Esophagus (tissue), 2 donors: ENCODE measurements at regions not wholly inside any gene's neighbourhood (a gene's known extent, or its start where the extent isn't known, plus 50 kb on each side); places are given as distances from the start of the nearest gene placed in this dataset.
"Not testable (repeated sequence)": the region's sequence is repeated elsewhere in the genome, so short reads cannot be mapped to it uniquely, and the experiment has no call there.

Experiments
- H3K27ac ChIP-seq, 2 donors: one replicate each; pipeline ENCODE4 v1.5.1; 2013; ENCODE audit warnings: low read depth in 2 of 2, mild to moderate bottlenecking in 2 of 2, inconsistent platforms in 1 of 2, low read length in 1 of 2, moderate library complexity in 1 of 2
- H3K27me3 ChIP-seq, 2 donors: one replicate each; pipeline ENCODE4 v1.6.1; 2013; ENCODE audit warnings: low read length in 2 of 2, control low read depth in 1 of 2, mild to moderate bottlenecking in 1 of 2; ENCODE audit not compliant: insufficient read depth in 2 of 2, control insufficient read depth in 1 of 2
- H3K36me3 ChIP-seq, 2 donors: one replicate each; pipeline ENCODE4 v1.6.1; 2013; ENCODE audit warnings: low read length in 1 of 2; ENCODE audit not compliant: control insufficient read depth in 2 of 2, insufficient read depth in 2 of 2
- H3K4me1 ChIP-seq, 2 donors: one replicate each; pipeline ENCODE4 v1.6.1; 2013; ENCODE audit warnings: low read length in 1 of 2; ENCODE audit not compliant: control insufficient read depth in 2 of 2, insufficient read depth in 2 of 2
- H3K4me3 ChIP-seq, 2 donors: one replicate each; pipeline ENCODE4 v1.5.1; 2013; ENCODE audit warnings: low read length in 2 of 2, mild to moderate bottlenecking in 2 of 2, low read depth in 1 of 2, moderate library complexity in 1 of 2
- H3K9me3 ChIP-seq, 2 donors: one replicate each; pipeline ENCODE4 v1.6.1; 2013; ENCODE audit warnings: mild to moderate bottlenecking in 2 of 2, low read depth in 1 of 2, low read length in 1 of 2, moderate library complexity in 1 of 2; ENCODE audit not compliant: control insufficient read depth in 2 of 2, insufficient read depth in 1 of 2
- WGBS, 2 donors: extraction: QIAGEN DNeasy Blood & Tissue Kit; methylation state at CpG; one replicate each; pipeline ENCODE4 v1.1.7; 2013; 5-methylcytosine and 5-hydroxymethylcytosine counted together
- donor health status: healthy with polysubstance abuse.
- donor health status: Bipolar disorder and iron deficiency.

- Histone ChIP-seq H3K4me3 (no peak overlapping the region), H3K27ac (no peak overlapping the region), H3K9me3 (peaks cover 0 to 2% of the 10 kb centered on the region in 2 donors), H3K36me3 (no peaks in the 10 kb centered on the region), H3K27me3 (no peaks in the 10 kb centered on the region), H3K4me1 (no peaks in the 10 kb centered on the region)
- 77 to 87% methylated on average over 2 of the region's 2 CpGs for WGBS, 2 donors
Measured at GRCh38 chr1:222390181-222390580, 157.7 kb downstream of the HHIPL2 start.

GRCh38 chr1:222387007-222387814 is 160.7 kb downstream of the HHIPL2 start:
- no peak overlapping the region for H3K4me3 ChIP-seq
- H3K36me3 ChIP-seq: no peaks in the 10 kb centered on the region
- WGBS, 2 donors: 84% methylated on average over 8 of the region's 8 CpGs

GRCh38 chr1:222385955-222386354 is 161.9 kb downstream of the HHIPL2 start:
- Histone ChIP-seq H3K36me3 (no peaks in the 10 kb centered on the region), H3K9me3 (peaks cover 0 to 2% of the 10 kb centered on the region in 2 donors), H3K4me1 (no peaks in the 10 kb centered on the region), H3K27me3 (no peaks in the 10 kb centered on the region), H3K27ac (no peak overlapping the region), H3K4me3 (no peak overlapping the region)
- WGBS, 2 donors: 65 to 72% methylated on average over 1 of the region's 1 CpG

More at GRCh38 chr1:222387007-222387814, 160.7 kb downstream of the HHIPL2 start:
- Histone ChIP-seq H3K4me1 (no peaks in the 10 kb centered on the region), H3K27me3 (no peaks in the 10 kb centered on the region), H3K9me3 (peaks cover 0 to 2% of the 10 kb centered on the region in 2 donors), H3K27ac (no peak overlapping the region)

- H3K4me1 ChIP-seq: no peaks in the 10 kb centered on the region
- no peaks in the 10 kb centered on the region for H3K27me3 ChIP-seq
- no peak overlapping the region for H3K27ac ChIP-seq
- H3K4me3 ChIP-seq: no peak overlapping the region
- H3K36me3 ChIP-seq: no peaks in the 10 kb centered on the region
- H3K9me3 ChIP-seq: peaks cover 0 to 2% of the 10 kb centered on the region in 2 donors
Measured at GRCh38 chr1:222385262-222385661, 162.6 kb downstream of the HHIPL2 start.

GRCh38 chr1:222384531-222384930 is 163.4 kb downstream of the HHIPL2 start:
- peaks cover 0 to 2% of the 10 kb centered on the region in 2 donors for H3K9me3 ChIP-seq

GRCh38 chr1:222382171-222382570 is 165.7 kb downstream of the HHIPL2 start:
- WGBS, 2 donors: 62 to 68% methylated on average over 3 of the region's 3 CpGs
- Histone ChIP-seq H3K4me1 (no peaks in the 10 kb centered on the region), H3K4me3 (no peak overlapping the region), H3K27me3 (peaks cover 0 to 2% of the 10 kb centered on the region in 2 donors), H3K9me3 (no peaks in the 10 kb centered on the region), H3K36me3 (no peaks in the 10 kb centered on the region), H3K27ac (no peak overlapping the region)

More at GRCh38 chr1:222384531-222384930, 163.4 kb downstream of the HHIPL2 start:
- Histone ChIP-seq H3K27ac (no peak overlapping the region), H3K4me3 (no peak overlapping the region), H3K36me3 (no peaks in the 10 kb centered on the region), H3K4me1 (no peaks in the 10 kb centered on the region), H3K27me3 (no peaks in the 10 kb centered on the region)

GRCh38 chr1:222377428-222378088 is 170.3 kb downstream of the HHIPL2 start:
- Histone ChIP-seq H3K36me3 (no peaks in the 10 kb centered on the region), H3K4me3 (no peak overlapping the region), H3K4me1 (no peaks in the 10 kb centered on the region), H3K9me3 (no peaks in the 10 kb centered on the region), H3K27ac (no peak overlapping the region), H3K27me3 (peaks cover 0 to 2% of the 10 kb centered on the region in 2 donors)
- WGBS, 2 donors: 60 to 75% methylated on average over 6 of the region's 6 CpGs

GRCh38 chr1:222376791-222377190 is 171.1 kb downstream of the HHIPL2 start:
- not testable (repeated sequence) for H3K4me1 ChIP-seq, H3K4me3 ChIP-seq, H3K27ac ChIP-seq, H3K9me3 ChIP-seq, H3K27me3 ChIP-seq, H3K36me3 ChIP-seq
- 92 to 97% methylated on average over 1 of the region's 1 CpG for WGBS, 2 donors

GRCh38 chr1:222375701-222376100 is 172.2 kb downstream of the HHIPL2 start:
- Histone ChIP-seq H3K4me3 (no peak overlapping the region), H3K9me3 (no peaks in the 10 kb centered on the region), H3K36me3 (no peaks in the 10 kb centered on the region), H3K27ac (no peak overlapping the region), H3K27me3 (peaks cover 0 to 2% of the 10 kb centered on the region in 2 donors), H3K4me1 (no peaks in the 10 kb centered on the region)
- WGBS, 2 donors: 95 to 97% methylated on average over 2 of the region's 2 CpGs
